NCI-H1105 treated with DMSO at 0.1 percent for 48 hours (cell line): ENCODE measurements at regions not wholly inside any gene's neighbourhood (a gene's known extent, or its start where the extent isn't known, plus 50 kb on each side); places are given as distances from the start of the nearest gene placed in this dataset.

ENCODE experiments used
- DNase-seq: peaks from one replicate; lab custom pipeline; 2025; lab: John Stamatoyannopoulos, UW

DNA sequence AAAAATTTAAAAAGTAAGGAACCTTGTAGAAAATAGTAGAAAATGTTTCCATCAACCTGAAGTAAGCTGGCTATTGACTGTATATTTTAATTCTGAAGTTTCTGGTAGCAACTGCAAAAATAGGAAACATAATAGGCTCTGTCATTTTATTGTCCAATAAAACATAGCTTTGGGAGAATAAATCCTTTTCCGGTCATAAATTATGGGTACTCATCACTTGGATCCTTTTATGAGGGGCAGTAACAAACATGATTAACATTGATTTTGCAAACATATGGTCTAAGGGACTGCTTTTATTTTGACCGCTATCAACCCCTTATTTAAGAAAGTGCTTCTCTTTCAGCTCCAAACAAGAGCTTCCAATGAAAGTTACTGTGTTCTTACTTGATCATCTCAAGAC lies 495.9 kb upstream of the ANKRD30A start:
- no peak for DNase-seq

DNA sequence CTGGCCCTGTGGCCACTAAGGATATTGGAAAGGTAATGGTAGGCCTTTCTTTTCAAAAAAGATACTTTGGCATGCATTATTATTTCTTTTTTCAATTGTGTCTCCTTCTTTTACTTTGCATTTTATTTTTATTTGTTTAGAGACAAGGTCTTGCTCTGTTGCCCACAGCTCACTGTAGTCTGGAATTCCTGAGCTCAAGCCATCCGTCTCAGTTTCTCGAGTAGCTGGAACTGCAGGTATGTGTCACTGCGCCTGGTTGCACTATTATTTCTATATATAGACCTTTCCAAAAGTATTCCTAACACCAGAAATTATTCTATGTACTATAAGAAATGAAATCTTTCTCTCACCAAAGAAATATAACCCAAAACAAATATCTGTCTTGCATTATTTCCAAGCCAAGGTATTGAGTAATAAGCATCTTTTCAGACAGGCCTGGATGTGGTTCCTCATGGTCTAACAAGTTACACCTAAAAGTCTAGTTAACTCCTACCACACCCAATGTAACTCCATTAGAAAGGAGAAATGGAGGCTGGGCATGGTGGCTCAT lies 500.8 kb upstream of the ANKRD30A start:
- DNase-seq = no peak

DNA sequence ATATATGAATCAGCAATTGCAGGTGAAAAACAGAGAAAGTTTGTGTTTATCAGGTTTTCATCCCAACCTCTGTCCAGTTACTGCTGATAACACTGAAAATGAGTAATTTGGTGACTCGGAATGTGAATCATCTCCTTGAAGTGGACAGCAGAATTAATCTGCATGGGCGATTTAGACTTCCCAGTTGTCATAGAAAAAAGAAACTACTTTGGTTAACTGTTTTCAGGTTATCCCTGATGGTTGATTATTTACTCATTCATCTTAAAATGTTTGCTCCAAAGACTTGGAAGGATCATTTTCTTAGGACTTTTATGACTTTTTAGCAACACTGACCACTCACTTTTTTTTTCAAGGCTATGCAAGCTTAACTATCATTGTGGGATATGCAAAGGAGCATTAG lies 504.1 kb upstream of the ANKRD30A start:
- no peak for DNase-seq

DNA sequence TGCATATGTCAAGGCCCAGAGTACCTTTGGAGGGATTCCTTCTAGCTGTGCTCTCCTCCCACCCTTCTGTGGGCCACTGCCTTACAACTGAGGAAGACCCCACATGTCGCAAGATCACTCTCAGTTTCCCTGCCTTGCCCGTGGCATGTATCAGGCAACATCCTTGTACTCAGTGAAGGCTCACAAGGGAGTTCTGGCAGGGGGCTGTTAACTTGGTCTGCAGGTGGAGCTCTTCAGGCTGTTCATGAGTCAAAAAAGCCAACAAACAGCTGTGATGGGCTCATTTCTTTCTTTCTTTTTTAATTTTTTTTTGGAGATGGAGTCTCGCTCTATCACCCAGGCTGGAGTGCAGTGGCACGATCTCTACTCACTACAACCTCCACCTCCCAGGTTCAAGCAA lies 513.0 kb upstream of the ANKRD30A start:
- DNase-seq = no peak

DNA sequence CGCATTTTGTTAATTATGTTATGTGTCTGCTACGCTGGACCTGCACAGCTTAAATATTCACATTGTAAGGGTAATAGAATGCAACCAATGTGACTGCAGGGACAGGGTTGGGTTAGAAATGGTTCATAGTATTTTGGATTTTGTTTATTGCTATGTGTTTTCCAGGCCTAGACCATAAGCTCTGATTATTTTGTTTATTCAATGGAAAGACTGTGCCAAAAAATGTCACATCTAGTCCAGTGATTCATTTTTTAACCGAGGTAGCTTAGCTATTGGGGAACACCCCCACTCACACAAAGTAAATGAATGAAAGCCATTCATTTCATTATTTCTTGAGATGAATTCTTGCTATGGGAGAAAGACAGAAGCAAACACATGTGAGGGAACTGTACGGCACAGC lies 516.5 kb upstream of the ANKRD30A start:
- DNase-seq = no peak

DNA sequence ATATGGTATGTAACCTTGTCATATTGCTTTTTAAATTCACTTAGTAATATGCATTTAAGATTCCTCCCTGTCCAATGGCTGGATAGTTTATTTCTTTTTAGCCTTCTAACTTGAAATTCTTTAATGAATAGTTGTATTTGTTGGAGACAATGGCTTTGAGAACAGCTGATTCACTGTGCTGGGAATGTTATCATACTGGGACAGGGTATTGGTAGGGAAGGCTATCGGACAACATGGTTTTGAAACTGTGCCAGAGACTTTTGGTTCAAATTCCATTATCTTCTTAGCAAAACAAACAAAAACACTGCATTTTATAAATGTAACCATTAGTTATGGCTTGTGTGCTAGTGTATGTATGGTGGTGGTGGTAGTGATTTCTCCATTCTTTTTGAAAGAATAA lies 517.1 kb upstream of the ANKRD30A start:
- no peak for DNase-seq

DNA sequence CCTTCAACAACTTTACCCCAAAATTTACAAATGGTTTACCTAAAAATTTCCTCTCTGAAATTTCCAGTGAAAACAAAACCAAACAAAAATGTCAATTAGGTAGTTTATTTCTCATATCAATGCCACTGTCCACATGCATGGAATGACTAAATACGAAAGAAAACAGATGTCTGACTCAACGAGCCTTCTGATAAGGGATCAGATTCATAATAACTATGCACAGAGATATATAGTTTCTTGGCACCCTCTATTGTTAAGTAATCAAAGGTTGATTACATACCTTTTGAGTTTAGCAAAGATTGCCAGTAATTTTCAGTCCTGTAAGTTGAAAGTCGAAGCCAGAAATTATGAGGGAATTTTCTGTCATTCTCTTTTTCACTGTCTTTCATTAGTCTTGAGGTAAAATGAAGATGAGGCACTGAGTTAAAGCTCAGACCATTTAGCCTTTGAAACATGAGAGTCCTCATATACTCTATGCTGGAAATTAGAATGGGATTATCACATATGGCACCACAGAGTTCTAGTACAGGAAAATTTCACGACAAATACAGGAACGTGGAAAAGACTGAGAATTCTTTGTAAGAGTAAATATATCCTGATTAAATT lies 519.1 kb upstream of the ANKRD30A start:
- DNase-seq = no peak

DNA sequence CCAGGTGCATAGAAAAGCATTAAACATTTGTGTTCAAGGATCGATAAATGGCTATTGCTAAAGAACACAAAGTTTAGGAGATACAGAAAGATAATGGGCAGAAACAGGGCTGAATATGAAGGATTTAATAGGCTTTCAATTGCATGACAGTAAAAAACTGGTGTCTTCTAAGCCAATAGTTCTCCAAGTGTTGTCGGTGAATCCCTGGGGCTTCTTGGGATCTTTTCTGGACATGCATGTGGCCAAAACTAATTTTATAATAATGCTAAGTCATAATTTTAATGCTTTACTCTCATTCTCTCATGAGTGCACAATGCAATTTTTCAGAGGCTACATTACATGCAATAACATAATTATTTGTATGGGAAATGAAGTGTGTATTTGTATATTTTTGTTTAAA lies 521.1 kb upstream of the ANKRD30A start:
- DNase-seq = no peak

DNA sequence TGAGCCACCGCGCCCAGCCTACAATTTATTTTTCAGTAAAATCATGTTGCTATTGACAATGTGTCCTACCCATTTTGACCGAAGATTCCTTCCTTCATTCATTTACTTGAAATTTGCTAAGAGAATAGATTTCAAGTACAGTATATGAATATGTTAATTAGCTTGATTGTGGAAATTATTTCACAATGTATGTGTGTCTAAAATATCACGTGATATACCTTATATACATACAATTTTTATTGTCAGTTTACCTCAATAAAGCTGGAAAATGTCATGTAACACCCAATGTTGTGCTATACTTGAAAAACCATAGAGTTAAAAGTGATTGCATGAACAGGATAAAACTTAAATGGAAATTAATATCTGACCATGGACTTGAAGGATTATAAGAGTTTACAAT lies 521.7 kb upstream of the ANKRD30A start:
- no peak for DNase-seq

DNA sequence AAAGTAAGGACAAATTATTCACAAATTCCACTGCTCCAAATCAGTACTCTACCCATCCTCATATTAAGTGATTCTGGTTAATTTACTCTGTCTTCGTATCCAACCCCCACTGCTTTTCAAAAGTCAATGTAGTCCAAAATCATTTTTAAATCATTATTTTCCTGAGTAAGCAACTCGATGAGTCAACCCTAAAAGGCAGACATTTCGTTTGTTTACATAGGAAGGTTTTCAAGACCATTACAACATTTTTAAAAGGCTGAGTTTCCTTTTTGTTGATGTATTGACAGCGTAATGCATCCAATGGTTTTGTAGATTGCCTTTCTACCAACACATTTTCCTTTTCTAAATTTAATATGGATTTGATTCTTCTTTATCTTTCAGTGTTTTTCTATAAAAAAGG lies 523.0 kb upstream of the ANKRD30A start:
- DNase-seq = no peak

DNA sequence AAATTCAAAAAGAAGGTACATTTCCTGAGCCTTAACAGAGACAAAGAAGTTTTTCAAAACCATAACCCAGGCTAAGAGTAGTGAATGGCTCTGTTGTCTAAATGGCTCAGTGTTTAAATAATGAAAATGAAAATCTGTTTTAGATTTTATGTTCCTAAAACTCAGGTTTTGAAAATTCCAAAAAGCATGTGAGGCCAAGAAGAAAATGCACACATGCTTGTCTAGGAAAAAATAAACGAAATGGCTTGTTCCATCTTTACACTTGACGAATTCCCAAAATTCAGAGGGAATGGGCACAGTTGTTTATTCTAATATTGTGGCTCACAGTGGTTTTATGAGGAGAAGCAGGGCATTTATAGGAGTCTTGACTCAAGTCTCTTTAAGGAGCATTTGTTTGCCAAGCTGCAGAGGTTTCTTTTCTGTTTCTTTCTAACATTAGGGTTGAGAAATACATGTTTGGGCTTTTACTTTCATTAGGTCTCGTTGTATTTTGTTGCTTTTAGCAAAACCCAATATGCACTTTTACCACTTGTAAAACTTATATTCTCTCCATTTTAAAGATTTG lies 527.6 kb upstream of the ANKRD30A start:
- DNase-seq = no peak

DNA sequence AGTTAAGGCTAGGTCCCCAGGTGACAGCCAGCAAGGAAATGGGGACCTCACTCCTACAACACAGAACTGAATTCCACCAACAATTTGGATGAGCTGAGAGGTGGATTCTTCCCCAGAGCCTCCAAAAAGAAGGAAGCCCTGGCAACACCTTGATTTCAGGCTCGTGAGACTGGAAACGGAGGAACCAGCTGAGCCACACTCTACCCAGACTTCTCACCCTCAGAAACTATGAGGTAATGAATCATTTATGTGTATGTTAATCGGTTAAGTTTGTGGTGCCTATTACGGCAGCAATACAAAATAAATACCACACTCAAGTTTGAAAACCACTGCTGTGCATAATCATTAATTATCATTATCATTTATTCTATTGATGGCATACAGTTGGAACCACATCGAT lies 532.4 kb upstream of the ANKRD30A start:
- no peak for DNase-seq

DNA sequence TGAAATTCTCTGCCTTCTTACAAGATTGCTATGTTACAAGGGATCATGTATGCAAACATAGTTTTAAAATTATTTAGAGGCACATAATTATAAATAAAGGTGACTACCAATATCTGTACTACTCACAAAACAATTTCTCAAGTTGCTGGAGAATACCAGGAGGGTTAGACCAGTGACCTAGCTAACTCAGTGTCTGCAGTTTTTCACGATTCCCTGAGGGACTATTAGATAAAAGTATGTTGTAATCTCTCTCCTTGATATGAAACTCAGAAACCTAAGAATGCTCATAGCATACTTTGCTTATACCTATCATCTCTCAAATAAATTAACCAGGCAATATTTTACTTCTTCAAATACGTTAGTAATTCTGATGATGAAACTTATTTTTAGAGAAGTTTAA lies 534.0 kb upstream of the ANKRD30A start:
- no peak for DNase-seq

DNA sequence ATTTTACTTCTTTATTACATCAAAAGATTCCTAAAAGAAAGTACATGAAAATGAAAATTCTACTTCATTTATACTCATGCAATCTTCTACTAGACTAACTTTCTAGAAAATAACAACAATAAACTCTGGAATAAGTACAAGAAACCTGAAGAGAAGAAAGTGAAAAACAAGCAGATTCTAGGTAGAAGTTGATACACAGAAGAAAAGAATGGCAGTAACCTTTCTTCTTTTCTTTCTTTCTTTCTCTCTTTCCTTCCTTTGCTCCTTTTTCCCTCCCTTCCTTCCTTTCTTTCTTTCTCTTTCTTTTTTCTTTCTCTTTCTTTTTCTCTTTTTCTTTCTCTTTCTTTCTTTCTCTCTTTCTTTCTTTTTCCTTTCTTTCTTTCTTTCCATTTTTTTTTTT lies 541.7 kb upstream of the ANKRD30A start:
- DNase-seq = no peak

DNA sequence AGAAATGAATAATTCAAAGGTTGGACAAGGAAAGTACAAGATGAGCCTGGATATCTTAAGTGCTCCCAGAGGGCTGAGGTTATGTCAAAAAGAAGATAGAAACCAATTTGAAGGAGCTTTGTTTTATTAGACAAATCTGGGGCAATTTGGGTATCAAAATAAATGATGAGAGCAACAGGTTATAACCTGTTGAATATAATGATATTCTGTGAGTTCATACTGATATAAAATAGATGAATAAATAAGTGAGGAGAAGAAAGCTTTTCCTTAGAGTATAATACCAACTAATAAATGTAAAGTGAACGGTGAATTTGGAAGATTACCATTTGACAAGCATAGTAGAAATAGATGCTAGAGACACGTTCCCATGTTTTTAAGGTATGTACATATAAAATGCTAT lies 544.2 kb upstream of the ANKRD30A start:
- DNase-seq = no peak

DNA sequence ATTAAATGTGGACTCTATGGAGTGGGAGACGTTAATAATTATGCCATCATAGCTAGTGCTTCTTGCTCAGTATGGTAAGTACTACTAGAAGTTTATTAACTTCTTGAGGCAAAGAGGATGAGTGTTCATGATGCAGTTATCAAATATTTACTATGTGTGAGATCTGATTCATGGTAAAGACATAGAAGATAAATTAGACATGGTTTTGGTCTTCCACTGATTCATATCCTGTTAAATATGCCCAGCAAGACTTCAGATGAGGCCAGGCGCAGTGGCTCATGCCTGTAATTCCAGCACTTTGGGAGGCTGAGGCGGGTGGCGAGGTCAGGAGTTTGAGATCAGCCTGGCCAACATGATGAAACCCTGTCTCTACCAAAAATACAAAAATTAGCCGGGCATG lies 547.1 kb upstream of the ANKRD30A start:
- DNase-seq = no peak

DNA sequence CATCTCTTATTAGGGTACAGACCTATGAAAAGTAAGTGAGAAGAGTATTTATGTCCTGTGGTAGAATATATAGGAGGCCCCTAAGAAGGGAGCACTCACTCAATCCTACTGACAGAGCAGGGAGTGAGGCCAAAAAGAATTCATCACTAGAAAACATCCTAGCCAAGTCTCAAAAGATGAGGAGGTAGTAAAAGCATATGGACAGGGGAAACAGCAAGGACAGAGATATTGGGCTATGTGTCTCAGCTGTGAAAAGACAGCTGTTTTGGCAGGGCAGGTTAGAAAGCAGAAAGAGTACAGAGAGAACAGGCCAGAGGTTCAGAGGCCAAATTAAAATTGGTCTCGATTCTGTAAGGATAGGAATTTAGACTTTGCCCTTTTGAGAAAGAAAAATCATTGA lies 548.3 kb upstream of the ANKRD30A start:
- no peak for DNase-seq

DNA sequence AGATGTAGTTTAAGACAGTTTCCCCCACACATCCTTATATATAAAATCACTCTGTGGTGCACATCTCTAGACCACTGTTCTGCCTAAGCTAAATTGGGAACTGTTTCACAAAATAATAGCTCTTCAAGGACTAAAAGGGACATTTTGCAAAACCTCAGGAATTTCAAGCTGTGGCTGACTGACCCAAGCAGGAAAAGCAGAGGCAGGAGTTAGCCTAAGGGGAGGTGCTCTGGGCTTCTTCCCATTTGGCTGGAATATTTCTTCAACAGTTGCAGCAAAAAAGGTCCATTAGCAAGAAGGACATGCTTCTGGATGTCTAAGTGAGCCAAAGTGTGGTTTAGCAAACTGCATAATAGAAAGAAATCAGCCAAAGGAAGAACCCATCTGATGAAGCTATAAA lies 551.2 kb upstream of the ANKRD30A start:
- no peak for DNase-seq

DNA sequence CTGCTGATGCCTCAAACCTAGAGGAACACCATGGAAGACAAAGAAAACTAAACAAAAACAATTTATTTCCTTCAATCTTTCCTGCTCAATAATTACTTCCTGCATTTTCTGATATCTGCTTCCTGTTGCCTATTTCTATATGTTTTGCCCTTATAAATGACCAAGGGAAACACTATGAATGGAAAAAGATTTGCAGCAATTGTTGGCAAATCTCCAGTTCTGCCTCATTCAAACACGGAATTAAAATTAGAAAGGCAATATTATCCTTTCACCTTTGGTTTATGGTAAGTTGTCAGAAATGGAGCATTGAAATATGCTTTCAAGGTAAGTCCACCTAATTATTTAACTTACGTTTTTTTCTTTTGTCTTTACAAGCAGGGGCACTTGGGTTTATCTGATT lies 552.2 kb upstream of the ANKRD30A start:
- DNase-seq = peak; percentile 46

DNA sequence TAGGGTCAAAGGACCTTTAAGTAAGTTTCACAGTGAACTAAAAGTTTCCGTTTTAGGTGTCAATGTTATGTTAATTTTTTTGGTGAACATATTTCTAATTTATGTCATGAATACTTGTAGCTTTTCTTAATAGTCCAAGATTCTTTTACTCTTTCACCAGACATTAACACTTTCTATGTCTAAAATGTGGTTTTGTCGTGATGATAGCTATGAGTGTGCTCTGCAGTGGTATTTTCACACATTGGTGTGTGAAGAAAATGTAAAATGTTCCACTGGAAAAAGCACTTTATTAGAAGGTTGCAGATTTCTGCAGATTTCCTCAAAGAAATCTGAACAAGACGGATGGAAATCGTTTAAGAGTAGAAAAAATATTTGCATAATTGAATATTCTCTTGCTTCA lies 561.0 kb upstream of the ANKRD30A start:
- no peak for DNase-seq

DNA sequence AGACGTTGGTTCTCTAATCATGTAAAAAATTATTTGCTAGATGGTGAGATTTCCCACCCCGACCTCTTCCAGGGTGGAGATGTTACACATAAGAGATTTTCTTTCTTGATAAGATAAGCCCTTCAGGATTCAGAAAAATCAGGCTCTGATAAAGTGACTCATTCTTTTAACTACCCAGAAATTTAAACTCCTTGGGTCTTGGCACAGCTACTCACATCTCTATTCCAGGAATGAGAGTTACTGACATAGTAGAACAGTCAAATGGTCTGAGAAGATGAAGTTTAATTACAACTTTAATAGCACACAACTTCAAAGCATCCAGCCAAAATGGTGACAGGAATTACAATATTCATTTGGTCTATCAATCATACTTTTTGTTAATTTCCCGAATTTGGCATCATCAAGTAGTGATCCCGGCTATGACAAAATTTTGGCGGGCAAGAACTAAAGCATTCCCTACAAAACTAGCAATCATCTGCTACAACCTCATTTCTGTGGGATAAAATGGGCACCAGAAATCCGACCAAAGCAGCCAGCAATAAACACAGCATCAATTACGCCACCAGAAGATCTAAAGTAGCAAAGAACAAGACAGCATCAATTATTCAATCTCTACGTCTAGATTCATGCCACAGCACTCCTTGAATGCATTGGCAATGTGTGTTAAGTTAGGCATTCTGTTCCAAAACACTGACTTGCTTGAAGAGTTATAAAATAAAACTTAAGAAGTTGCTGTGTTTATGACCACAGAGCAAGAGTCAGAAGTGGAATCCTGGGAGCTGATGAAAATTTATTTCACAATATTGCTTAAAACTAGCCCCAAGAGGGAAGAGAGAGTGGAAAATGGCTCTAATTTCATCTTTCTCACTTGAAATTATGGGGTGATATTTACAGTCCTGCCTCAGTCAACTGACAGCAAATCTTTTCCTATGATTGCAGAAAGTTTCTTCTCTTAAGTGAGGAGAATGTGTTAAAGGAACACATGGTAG lies 565.7 kb upstream of the ANKRD30A start:
- DNase-seq = no peak

DNA sequence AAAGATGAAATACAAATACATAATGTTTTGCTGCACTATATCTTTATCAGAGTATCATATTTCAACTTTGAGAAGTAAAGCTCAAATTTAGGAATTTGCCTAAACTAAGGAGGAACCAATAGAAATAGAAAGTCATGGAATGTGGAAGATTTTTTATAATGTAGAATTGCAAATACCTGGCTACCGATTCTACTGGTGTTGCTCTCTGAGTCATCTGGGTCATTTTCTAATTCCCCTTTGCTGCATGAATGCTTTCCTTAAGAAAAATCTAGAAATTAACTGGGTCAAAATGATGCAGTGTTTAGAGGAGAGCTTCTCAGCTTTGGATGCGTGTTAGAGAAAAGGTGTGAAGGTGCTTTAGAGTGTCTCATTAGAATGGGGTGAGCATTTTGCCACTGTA lies 568.9 kb upstream of the ANKRD30A start:
- DNase-seq = no peak

DNA sequence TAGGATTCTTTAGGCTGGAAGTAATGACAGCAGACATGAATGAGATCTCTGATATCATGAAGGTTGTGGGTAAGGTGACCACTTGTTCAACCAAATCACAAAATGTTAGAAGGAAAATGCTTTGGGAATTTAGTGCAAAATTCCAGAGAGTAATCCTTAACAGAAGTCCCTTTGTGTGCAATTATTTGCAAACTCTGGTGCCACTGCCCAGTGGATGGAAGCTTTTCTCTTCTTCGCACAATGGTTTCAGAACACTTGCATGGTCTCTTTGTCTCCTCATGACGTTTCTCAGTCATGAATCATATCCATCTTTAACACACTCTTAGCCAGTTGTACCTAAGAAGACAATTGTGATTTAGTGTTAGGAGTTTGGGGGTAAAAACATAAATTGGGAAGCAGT lies 570.4 kb upstream of the ANKRD30A start:
- no peak for DNase-seq
